CD4-positive, alpha-beta memory T cell (primary cell): ENCODE measurements at regions not wholly inside any gene's neighbourhood (a gene's known extent, or its start where the extent isn't known, plus 50 kb on each side); places are given as distances from the start of the nearest gene placed in this dataset.

Experiments
- CTCF ChIA-PET: fragments of 350-600 bp; sonication (Branson Sonifier 250); formaldehyde crosslinking; loops from one replicate; lab custom pipeline; 2021; ENCODE audit warnings: inconsistent platforms; ENCODE audit not compliant: partially characterized antibody; lab: Charles Lee
- POLR2A ChIA-PET: fragments of 350-600 bp; sonication (Branson Sonifier 250); formaldehyde crosslinking; loops from one replicate; lab custom pipeline; 2021; ENCODE audit not compliant: partially characterized antibody; lab: Charles Lee
- DNase-seq, 5 donors: peaks; one replicate each; pipeline versions ENCODE4 v3.0.0 to v3.0.0-alpha.2; 2020 to 2022; ENCODE audit warnings: mixed read lengths in 1 of 5
- H3K27ac ChIP-seq: one replicate; pipeline ENCODE4 v1.7.0; 2013; ENCODE audit warnings: low read depth, low read length
- H3K27me3 ChIP-seq: 2 replicates; pipeline ENCODE4 v1.7.0; 2013; ENCODE audit warnings: mild to moderate bottlenecking, low read length, moderate library complexity; ENCODE audit not compliant: insufficient read depth
- H3K36me3 ChIP-seq: 2 replicates; pipeline ENCODE4 v1.7.0; 2013; ENCODE audit warnings: mild to moderate bottlenecking, low read length, moderate library complexity; ENCODE audit not compliant: insufficient read depth
- H3K4me1 ChIP-seq: 2 replicates; pipeline ENCODE4 v1.7.0; 2013; ENCODE audit warnings: mild to moderate bottlenecking, low read length, moderate library complexity; ENCODE audit not compliant: insufficient read depth
- H3K4me3 ChIP-seq, 2 donors: one replicate each; pipeline ENCODE4 v1.7.0; 2013; ENCODE audit warnings: low read length in 2 of 2, mild to moderate bottlenecking in 1 of 2
- H3K9me3 ChIP-seq, 2 donors: one replicate each; pipeline ENCODE4 v1.7.0; 2013; ENCODE audit warnings: low read length in 2 of 2, control low read depth in 1 of 2; ENCODE audit not compliant: control insufficient read depth in 1 of 2
- H3K27ac Mint-ChIP-seq, 7 donors: one replicate each; pipeline ENCODE4 v1.8.0; 2020 to 2021; ENCODE audit warnings: mixed read lengths in 7 of 7, mild to moderate bottlenecking in 6 of 7, inconsistent platforms in 3 of 7, moderate library complexity in 3 of 7
- H3K27me3 Mint-ChIP-seq, 2 donors: one replicate each; pipeline ENCODE4 v1.8.0; 2020 to 2021; ENCODE audit warnings: mixed read lengths in 2 of 2
- H3K36me3 Mint-ChIP-seq, 2 donors: one replicate each; pipeline ENCODE4 v1.8.0; 2020 to 2021; ENCODE audit warnings: mixed read lengths in 2 of 2, inconsistent platforms in 1 of 2, mild to moderate bottlenecking in 1 of 2
- H3K4me1 Mint-ChIP-seq, 4 donors: one replicate each; pipeline ENCODE4 v1.8.0; 2020 to 2021; ENCODE audit warnings: mixed read lengths in 4 of 4, mild to moderate bottlenecking in 1 of 4
- H3K4me3 Mint-ChIP-seq, 8 donors: one replicate each; pipeline ENCODE4 v1.8.0; 2020 to 2021; ENCODE audit warnings: mixed read lengths in 8 of 8, mild to moderate bottlenecking in 7 of 8, moderate library complexity in 6 of 8, inconsistent platforms in 3 of 8
- H3K9me3 Mint-ChIP-seq, 8 donors: one replicate each; pipeline ENCODE4 v1.8.0; 2020 to 2021; ENCODE audit warnings: mixed read lengths in 8 of 8, mild to moderate bottlenecking in 5 of 8, inconsistent platforms in 3 of 8, moderate library complexity in 1 of 8
- intact Hi-C: fragments of 100-400 bp; cut with micrococcal nuclease; formaldehyde crosslinking; loops from one replicate; pipeline ENCODE4 v1.15.1; 2023

GRCh38 chr13:39976481-39976880 is 321.0 kb downstream of the COG6 start:
- intact Hi-C loops = no loop called here
- CTCF ChIA-PET = no interaction called here
- H3K9me3 Mint-ChIP-seq = no peaks in the 10 kb centered on the region
- Histone ChIP-seq H3K27ac (no peak overlapping the region), H3K4me1 (no peaks in the 10 kb centered on the region), H3K36me3 (no peaks in the 10 kb centered on the region), H3K9me3 (no peaks in the 10 kb centered on the region), H3K27me3 (no peaks in the 10 kb centered on the region), H3K4me3 (no peak overlapping the region)
- no peaks in the 10 kb centered on the region for H3K36me3 Mint-ChIP-seq
- H3K4me1 Mint-ChIP-seq = peaks cover 0 to 5% (median 2%) of the 10 kb centered on the region in 4 donors
- peaks cover 0 to 4% of the 10 kb centered on the region in 2 donors for H3K27me3 Mint-ChIP-seq
- POLR2A ChIA-PET = no interaction called here
- no peak overlapping the region for H3K27ac Mint-ChIP-seq
- H3K4me3 Mint-ChIP-seq = no peak overlapping the region
- DNase-seq = no peak

GRCh38 chr13:39981056-39981455 is 325.6 kb downstream of the COG6 start:
- no peak overlapping the region for H3K4me3 Mint-ChIP-seq
- H3K4me1 Mint-ChIP-seq = no peaks in the 10 kb centered on the region
- ChIA-PET POLR2A (no interaction called here), CTCF (no interaction called here)
- Histone ChIP-seq H3K9me3 (no peaks in the 10 kb centered on the region), H3K36me3 (no peaks in the 10 kb centered on the region), H3K27ac (no peak overlapping the region), H3K4me1 (no peaks in the 10 kb centered on the region), H3K4me3 (no peak overlapping the region), H3K27me3 (no peaks in the 10 kb centered on the region)
- no peak overlapping the region for H3K27ac Mint-ChIP-seq
- H3K27me3 Mint-ChIP-seq = peaks cover 0 to 7% of the 10 kb centered on the region in 2 donors
- no peaks in the 10 kb centered on the region for H3K36me3 Mint-ChIP-seq
- no peak for DNase-seq
- intact Hi-C loops = no loop called here
- peaks cover 0 to 3% (median 0%) of the 10 kb centered on the region in 8 donors for H3K9me3 Mint-ChIP-seq

- no peaks in the 10 kb centered on the region for H3K4me1 ChIP-seq
- Mint-ChIP-seq H3K4me3 (no peak overlapping the region), H3K9me3 (peaks cover 0 to 3% (median 0%) of the 10 kb centered on the region in 8 donors), H3K36me3 (no peaks in the 10 kb centered on the region), H3K27ac (peak overlapping the region in 1 of 7 donors; percentile 48), H3K4me1 (no peaks in the 10 kb centered on the region), H3K27me3 (peaks cover 0 to 5% of the 10 kb centered on the region in 2 donors)
- intact Hi-C loops = no loop called here
- H3K27me3 ChIP-seq = no peaks in the 10 kb centered on the region
- no peak overlapping the region for H3K4me3 ChIP-seq
- H3K36me3 ChIP-seq = no peaks in the 10 kb centered on the region
- H3K27ac ChIP-seq = no peak overlapping the region
- no peak for DNase-seq
- H3K9me3 ChIP-seq = no peaks in the 10 kb centered on the region
- ChIA-PET POLR2A (no interaction called here), CTCF (no interaction called here)
Observed at GRCh38 chr13:39982745-39983144, 327.3 kb downstream of the COG6 start.

GRCh38 chr13:39985071-39985470 is 329.6 kb downstream of the COG6 start:
- POLR2A ChIA-PET = no interaction called here
- Histone ChIP-seq H3K4me3 (no peak overlapping the region), H3K27ac (no peak overlapping the region), H3K4me1 (no peaks in the 10 kb centered on the region), H3K27me3 (no peaks in the 10 kb centered on the region), H3K9me3 (no peaks in the 10 kb centered on the region), H3K36me3 (no peaks in the 10 kb centered on the region)
- Mint-ChIP-seq H3K27me3 (peaks cover 0 to 5% of the 10 kb centered on the region in 2 donors), H3K9me3 (peaks cover 0 to 4% (median 0%) of the 10 kb centered on the region in 8 donors), H3K36me3 (no peaks in the 10 kb centered on the region), H3K27ac (no peak overlapping the region), H3K4me3 (no peak overlapping the region), H3K4me1 (no peaks in the 10 kb centered on the region)
- intact Hi-C loops = no loop called here
- no peak for DNase-seq
- CTCF ChIA-PET = interaction anchor here (0.7 kb wide), 1 partner anchor 668 kb away, joined by 3 read pairs; no protein-coding TSS in a partner anchor

- H3K4me1 Mint-ChIP-seq = no peaks in the 10 kb centered on the region
- no peak overlapping the region for H3K4me3 Mint-ChIP-seq
- no peaks in the 10 kb centered on the region for H3K4me1 ChIP-seq
- no peaks in the 10 kb centered on the region for H3K9me3 ChIP-seq
- H3K27me3 Mint-ChIP-seq = peaks cover 0 to 3% of the 10 kb centered on the region in 2 donors
- no peaks in the 10 kb centered on the region for H3K36me3 Mint-ChIP-seq
- H3K27ac Mint-ChIP-seq = no peak overlapping the region
- no peaks in the 10 kb centered on the region for H3K27me3 ChIP-seq
- no peaks in the 10 kb centered on the region for H3K36me3 ChIP-seq
- H3K4me3 ChIP-seq = no peak overlapping the region
- no peak overlapping the region for H3K27ac ChIP-seq
- ChIA-PET CTCF (no interaction called here), POLR2A (no interaction called here)
- peaks cover 0 to 4% (median 0%) of the 10 kb centered on the region in 8 donors for H3K9me3 Mint-ChIP-seq
- intact Hi-C loops = no loop called here
- no peak for DNase-seq
Observed at GRCh38 chr13:39988351-39988750, 332.9 kb downstream of the COG6 start.

GRCh38 chr13:39998166-39998565 is 342.7 kb downstream of the COG6 start:
- peaks cover 12 to 28% (median 18%) of the 10 kb centered on the region in 4 donors for H3K4me1 Mint-ChIP-seq
- H3K36me3 Mint-ChIP-seq = no peaks in the 10 kb centered on the region
- ChIA-PET CTCF (no interaction called here), POLR2A (no interaction called here)
- peaks cover 0 to 3% of the 10 kb centered on the region in 2 donors for H3K27me3 Mint-ChIP-seq
- Histone ChIP-seq H3K27me3 (no peaks in the 10 kb centered on the region), H3K27ac (no peak overlapping the region), H3K4me1 (peaks cover 13% of the 10 kb centered on the region), H3K36me3 (no peaks in the 10 kb centered on the region), H3K9me3 (no peaks in the 10 kb centered on the region), H3K4me3 (no peak overlapping the region)
- DNase-seq = peak in 4 of 5 donors; percentile 28 to 49 (median 42)
- peak overlapping the region; percentile 0 to 53 (median 17) for H3K27ac Mint-ChIP-seq
- peak overlapping the region; percentile 27 to 84 (median 62) for H3K4me3 Mint-ChIP-seq
- peaks cover 0 to 4% (median 0%) of the 10 kb centered on the region in 8 donors for H3K9me3 Mint-ChIP-seq
- intact Hi-C loops = no loop called here

GRCh38 chr13:40002016-40002415 is 346.6 kb downstream of the COG6 start:
- ChIA-PET CTCF (interaction anchor here (1.3 to 1.4 kb wide), 2 partner anchors 9 to 59 kb away, joined by 4 read pairs; no protein-coding TSS in a partner anchor), POLR2A (no interaction called here)
- Mint-ChIP-seq H3K27ac (no peak overlapping the region), H3K4me3 (no peak overlapping the region), H3K36me3 (no peaks in the 10 kb centered on the region), H3K9me3 (peaks cover 0 to 8% (median 0%) of the 10 kb centered on the region in 8 donors), H3K27me3 (peaks cover 0 to 3% of the 10 kb centered on the region in 2 donors), H3K4me1 (peaks cover 10 to 25% (median 17%) of the 10 kb centered on the region in 4 donors)
- intact Hi-C loops = no loop called here
- H3K36me3 ChIP-seq = no peaks in the 10 kb centered on the region
- H3K4me3 ChIP-seq = no peak overlapping the region
- no peaks in the 10 kb centered on the region for H3K9me3 ChIP-seq
- H3K4me1 ChIP-seq = peaks cover 13% of the 10 kb centered on the region
- DNase-seq = no peak
- no peak overlapping the region for H3K27ac ChIP-seq
- no peaks in the 10 kb centered on the region for H3K27me3 ChIP-seq
